ENCODE measurements at regions not wholly inside any gene's neighbourhood (a gene's known extent, or its start where the extent isn't known, plus 50 kb on each side); places are given as distances from the start of the nearest gene placed in this dataset.
"Not testable (repeated sequence)": the region's sequence is repeated elsewhere in the genome, so short reads cannot be mapped to it uniquely, and the experiment has no call there.

DNA sequence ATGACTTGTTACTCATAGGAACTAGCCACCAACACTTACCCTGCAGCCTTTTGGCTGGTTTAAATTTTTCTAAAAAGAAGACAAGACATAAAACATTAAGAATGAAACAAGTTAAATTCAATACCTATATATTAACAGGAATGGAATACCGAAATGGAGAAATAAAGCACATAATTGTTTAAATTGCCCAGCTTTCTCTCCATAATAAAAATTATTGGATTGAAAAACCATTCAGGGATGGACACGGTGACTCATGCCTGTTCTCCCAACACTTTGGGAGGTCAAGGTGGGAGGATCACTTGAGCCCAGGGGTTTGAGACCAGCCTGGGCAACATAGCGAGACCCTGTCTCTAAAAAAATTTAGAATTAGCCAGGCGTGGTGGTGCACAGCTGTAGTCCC, 179.4 kb upstream of the MKLN1 start:
- Histone ChIP-seq H3K27me3 (ENCODE audit: control insufficient read depth in 3 of 3, insufficient read depth in 3 of 3, low read length in 3 of 3) (no peaks in the 10 kb centered on the region), H3K27ac (ENCODE audit: low read depth, low read length) (peak overlapping the region; percentile 52), H3K36me3 (ENCODE audit: control insufficient read depth in 3 of 3, insufficient read depth in 3 of 3, low read length in 3 of 3) (no peaks in the 10 kb centered on the region), H3K9ac (ENCODE audit: low read depth in 1 of 3, low read length in 3 of 3) (no peak overlapping the region), H3K4me1 (ENCODE audit: control insufficient read depth in 3 of 3, insufficient read depth in 3 of 3, low read length in 3 of 3) (peaks cover 14 to 21% (median 15%) of the 10 kb centered on the region in 3 donors), H3K9me3 (ENCODE audit: control insufficient read depth in 3 of 3, low read length in 3 of 3) (no peaks in the 10 kb centered on the region), H3K4me3 (ENCODE audit: low read length in 3 of 3) (peak overlapping the region in 1 of 3 donors; percentile 11)

DNA sequence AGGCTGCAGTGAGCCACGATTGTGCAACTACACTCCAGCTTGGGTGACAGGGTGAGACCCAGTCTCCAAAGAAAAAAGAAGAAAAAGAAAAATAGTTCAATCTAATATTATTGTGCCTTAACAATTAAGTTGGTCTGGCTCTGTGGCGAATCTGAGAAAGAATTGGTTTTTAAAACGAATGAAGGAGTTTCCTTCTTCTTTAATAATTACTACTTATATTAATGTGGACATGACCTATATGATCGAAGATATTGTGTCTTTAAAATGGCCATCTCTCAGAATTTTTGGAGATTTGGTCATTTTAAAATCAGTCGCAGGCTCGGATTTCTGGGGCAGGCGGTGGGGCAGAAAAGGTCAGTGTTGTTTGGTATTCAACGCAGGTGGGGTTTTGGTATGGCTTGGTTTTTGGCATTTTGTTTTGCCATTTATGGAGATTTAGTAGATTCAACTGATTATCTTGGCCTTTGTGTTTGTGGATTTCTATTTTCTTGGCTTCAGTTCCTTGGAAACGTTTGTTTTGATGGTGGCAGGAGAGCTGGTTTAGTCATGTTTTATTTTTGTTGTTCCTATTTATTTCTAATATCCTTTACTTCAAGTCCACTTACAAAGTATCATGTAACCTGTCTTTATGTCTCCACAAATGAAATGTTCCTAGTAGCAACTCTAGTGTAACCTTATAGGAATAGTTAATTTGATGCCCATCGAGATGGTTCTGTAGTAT, 178.8 kb upstream of the MKLN1 start:
- H3K36me3 ChIP-seq (ENCODE audit: control insufficient read depth in 3 of 3, insufficient read depth in 3 of 3, low read length in 3 of 3) = no peaks in the 10 kb centered on the region
- H3K27ac ChIP-seq (ENCODE audit: low read depth, low read length) = peak overlapping the region; percentile 52
- H3K27me3 ChIP-seq (ENCODE audit: control insufficient read depth in 3 of 3, insufficient read depth in 3 of 3, low read length in 3 of 3) = no peaks in the 10 kb centered on the region
- peak overlapping the region in 1 of 3 donors; percentile 4 for H3K9ac ChIP-seq (ENCODE audit: low read depth in 1 of 3, low read length in 3 of 3)
- H3K4me1 ChIP-seq (ENCODE audit: control insufficient read depth in 3 of 3, insufficient read depth in 3 of 3, low read length in 3 of 3) = peaks cover 14 to 21% (median 15%) of the 10 kb centered on the region in 3 donors
- no peaks in the 10 kb centered on the region for H3K9me3 ChIP-seq (ENCODE audit: control insufficient read depth in 3 of 3, low read length in 3 of 3)
- H3K4me3 ChIP-seq (ENCODE audit: low read length in 3 of 3) = no peak overlapping the region

- Histone ChIP-seq H3K36me3 (ENCODE audit: control insufficient read depth in 3 of 3, insufficient read depth in 3 of 3, low read length in 3 of 3) (no peaks in the 10 kb centered on the region), H3K9me3 (ENCODE audit: control insufficient read depth in 3 of 3, low read length in 3 of 3) (no peaks in the 10 kb centered on the region), H3K27me3 (ENCODE audit: control insufficient read depth in 3 of 3, insufficient read depth in 3 of 3, low read length in 3 of 3) (no peaks in the 10 kb centered on the region), H3K27ac (ENCODE audit: low read depth, low read length) (peak overlapping the region; percentile 52), H3K4me3 (ENCODE audit: low read length in 3 of 3) (no peak overlapping the region), H3K4me1 (ENCODE audit: control insufficient read depth in 3 of 3, insufficient read depth in 3 of 3, low read length in 3 of 3) (peaks cover 14 to 21% (median 15%) of the 10 kb centered on the region in 3 donors), H3K9ac (ENCODE audit: low read depth in 1 of 3, low read length in 3 of 3) (no peak overlapping the region)
These were observed 178.3 kb upstream of the MKLN1 start for GRCh38 chr7:131149429-131149773.

DNA sequence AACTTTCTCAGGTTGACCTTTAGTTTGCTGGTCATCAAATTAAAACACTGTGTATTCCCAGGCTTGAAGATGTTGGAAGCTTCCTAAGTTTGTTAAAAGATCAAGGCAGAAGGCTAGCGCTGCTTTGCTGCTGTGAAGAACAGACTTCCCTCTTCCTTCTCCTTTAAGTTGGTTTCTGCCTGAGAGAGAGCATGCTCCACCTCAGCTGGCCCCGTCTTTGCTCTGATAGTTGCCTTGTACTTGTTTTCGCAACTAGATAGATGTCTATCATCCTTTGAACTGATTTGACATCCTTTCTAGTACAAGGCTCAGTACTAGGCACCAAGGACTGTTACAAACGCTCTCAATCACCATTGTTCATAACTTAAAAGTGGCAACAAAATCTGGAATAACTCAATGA, 177.8 kb upstream of the MKLN1 start:
- Histone ChIP-seq H3K9ac (ENCODE audit: low read depth in 1 of 3, low read length in 3 of 3) (no peak overlapping the region), H3K27ac (ENCODE audit: low read depth, low read length) (no peak overlapping the region), H3K4me3 (ENCODE audit: low read length in 3 of 3) (no peak overlapping the region), H3K36me3 (ENCODE audit: control insufficient read depth in 3 of 3, insufficient read depth in 3 of 3, low read length in 3 of 3) (no peaks in the 10 kb centered on the region), H3K4me1 (ENCODE audit: control insufficient read depth in 3 of 3, insufficient read depth in 3 of 3, low read length in 3 of 3) (peaks cover 14 to 21% (median 15%) of the 10 kb centered on the region in 3 donors), H3K27me3 (ENCODE audit: control insufficient read depth in 3 of 3, insufficient read depth in 3 of 3, low read length in 3 of 3) (no peaks in the 10 kb centered on the region), H3K9me3 (ENCODE audit: control insufficient read depth in 3 of 3, low read length in 3 of 3) (no peaks in the 10 kb centered on the region)

DNA sequence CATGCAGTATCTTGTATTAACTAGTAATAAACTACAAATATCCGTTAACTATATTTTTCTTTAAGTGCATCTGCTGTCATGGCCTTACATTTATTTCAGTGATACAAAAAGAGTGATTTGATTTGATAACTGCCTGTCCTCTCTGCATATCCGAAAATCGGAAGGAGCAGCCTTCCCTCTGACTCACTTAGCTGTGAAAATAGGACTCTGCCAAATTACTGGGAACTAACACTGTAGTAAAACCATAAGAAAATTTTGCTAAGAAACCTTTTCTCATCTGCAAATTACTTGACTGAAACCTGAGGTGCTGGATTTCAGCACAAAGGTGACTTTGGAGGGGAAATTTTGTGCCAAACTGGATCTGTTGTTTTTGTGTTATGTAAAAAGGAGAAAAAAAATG, 176.6 kb upstream of the MKLN1 start:
- Histone ChIP-seq H3K9ac (ENCODE audit: low read depth in 1 of 3, low read length in 3 of 3) (no peak overlapping the region), H3K4me3 (ENCODE audit: low read length in 3 of 3) (no peak overlapping the region), H3K36me3 (ENCODE audit: control insufficient read depth in 3 of 3, insufficient read depth in 3 of 3, low read length in 3 of 3) (no peaks in the 10 kb centered on the region), H3K27me3 (ENCODE audit: control insufficient read depth in 3 of 3, insufficient read depth in 3 of 3, low read length in 3 of 3) (no peaks in the 10 kb centered on the region), H3K27ac (ENCODE audit: low read depth, low read length) (no peak overlapping the region), H3K9me3 (ENCODE audit: control insufficient read depth in 3 of 3, low read length in 3 of 3) (no peaks in the 10 kb centered on the region), H3K4me1 (ENCODE audit: control insufficient read depth in 3 of 3, insufficient read depth in 3 of 3, low read length in 3 of 3) (peaks cover 14 to 21% (median 15%) of the 10 kb centered on the region in 3 donors)

DNA sequence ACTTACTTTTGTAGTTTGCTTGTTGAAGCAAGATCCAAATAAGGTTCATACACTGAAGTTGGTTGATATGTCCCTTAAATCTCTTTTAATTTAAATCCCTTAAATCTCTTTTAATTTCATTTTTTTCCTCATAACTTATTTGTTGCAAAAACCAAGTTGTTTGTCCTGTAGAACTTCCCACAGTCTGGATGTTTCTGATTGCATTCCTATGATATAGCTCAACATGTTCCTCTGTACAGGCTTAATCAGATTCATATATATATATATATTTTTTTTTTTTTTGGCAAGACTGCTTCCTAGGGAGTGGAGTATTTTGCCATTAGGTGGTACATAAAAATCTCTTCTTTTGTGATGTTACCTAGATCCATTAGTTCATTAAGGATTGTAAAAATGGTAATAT, 174.9 kb upstream of the MKLN1 start:
- Histone ChIP-seq H3K4me1 (ENCODE audit: control insufficient read depth in 3 of 3, insufficient read depth in 3 of 3, low read length in 3 of 3) (peaks cover 12 to 24% (median 18%) of the 10 kb centered on the region in 3 donors), H3K36me3 (ENCODE audit: control insufficient read depth in 3 of 3, insufficient read depth in 3 of 3, low read length in 3 of 3) (no peaks in the 10 kb centered on the region), H3K9ac (ENCODE audit: low read depth in 1 of 3, low read length in 3 of 3) (no peak overlapping the region), H3K9me3 (ENCODE audit: control insufficient read depth in 3 of 3, low read length in 3 of 3) (no peaks in the 10 kb centered on the region), H3K27ac (ENCODE audit: low read depth, low read length) (no peak overlapping the region), H3K27me3 (ENCODE audit: control insufficient read depth in 3 of 3, insufficient read depth in 3 of 3, low read length in 3 of 3) (no peaks in the 10 kb centered on the region), H3K4me3 (ENCODE audit: low read length in 3 of 3) (no peak overlapping the region)

DNA sequence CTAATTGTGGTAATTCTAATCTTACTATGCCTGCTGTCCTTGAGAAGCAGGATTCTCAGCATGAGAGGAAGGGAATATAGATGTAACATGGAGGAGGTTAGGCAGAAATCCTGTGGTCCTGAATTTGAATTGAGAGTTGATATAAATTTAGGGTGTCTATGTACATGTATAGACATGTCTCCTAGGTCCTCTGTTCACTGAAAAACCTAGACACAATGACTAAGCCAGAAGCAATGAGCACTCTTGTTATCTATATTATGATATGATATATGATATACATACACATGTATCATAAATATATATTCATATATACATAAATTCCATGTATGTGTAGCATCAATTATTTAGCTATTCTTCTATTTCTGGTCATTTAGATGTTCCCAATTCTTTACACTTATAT, 173.3 kb upstream of the MKLN1 start:
- Histone ChIP-seq H3K9me3 (ENCODE audit: control insufficient read depth in 3 of 3, low read length in 3 of 3) (no peaks in the 10 kb centered on the region), H3K27me3 (ENCODE audit: control insufficient read depth in 3 of 3, insufficient read depth in 3 of 3, low read length in 3 of 3) (no peaks in the 10 kb centered on the region), H3K4me1 (ENCODE audit: control insufficient read depth in 3 of 3, insufficient read depth in 3 of 3, low read length in 3 of 3) (peaks cover 10 to 19% (median 13%) of the 10 kb centered on the region in 3 donors), H3K9ac (ENCODE audit: low read depth in 1 of 3, low read length in 3 of 3) (no peak overlapping the region), H3K36me3 (ENCODE audit: control insufficient read depth in 3 of 3, insufficient read depth in 3 of 3, low read length in 3 of 3) (no peaks in the 10 kb centered on the region), H3K4me3 (ENCODE audit: low read length in 3 of 3) (no peak overlapping the region), H3K27ac (ENCODE audit: low read depth, low read length) (no peak overlapping the region)

DNA sequence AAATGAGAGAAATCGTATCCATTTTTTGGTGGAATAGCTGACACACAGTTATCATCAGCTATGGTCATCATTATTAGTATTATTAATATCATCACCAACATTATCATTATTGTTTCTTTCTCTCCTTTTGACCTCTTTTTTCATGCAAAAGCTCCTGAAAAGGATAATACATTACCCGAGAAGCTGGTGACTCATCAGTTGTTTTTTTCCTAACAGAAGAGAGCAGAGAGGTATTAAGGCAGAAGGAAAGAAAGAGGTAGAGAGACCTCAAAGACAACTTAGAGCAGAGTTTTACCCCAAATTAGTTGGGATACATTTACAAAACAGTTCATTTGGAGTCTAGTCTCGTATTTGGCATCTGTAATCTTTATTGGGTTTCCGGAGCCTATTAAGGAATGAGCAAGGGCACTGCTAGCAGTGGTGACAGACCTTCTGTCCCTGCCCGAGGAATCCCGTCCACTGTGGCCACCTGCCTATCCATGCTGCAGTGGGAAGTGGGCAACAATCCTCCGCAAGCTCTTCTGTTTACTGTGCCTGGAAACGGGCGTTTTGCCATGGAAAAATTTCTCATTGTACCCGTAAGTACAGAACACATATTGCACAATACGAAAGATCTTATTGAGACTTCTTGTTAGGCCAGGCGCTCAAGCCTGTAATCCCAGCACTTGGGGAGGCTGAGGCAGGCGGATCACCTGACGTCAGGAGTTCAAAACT, 170.0 kb upstream of the MKLN1 start:
- Histone ChIP-seq H3K4me1 (ENCODE audit: control insufficient read depth in 3 of 3, insufficient read depth in 3 of 3, low read length in 3 of 3) (peaks cover 4 to 12% (median 7%) of the 10 kb centered on the region in 3 donors), H3K36me3 (ENCODE audit: control insufficient read depth in 3 of 3, insufficient read depth in 3 of 3, low read length in 3 of 3) (no peaks in the 10 kb centered on the region), H3K27me3 (ENCODE audit: control insufficient read depth in 3 of 3, insufficient read depth in 3 of 3, low read length in 3 of 3) (no peaks in the 10 kb centered on the region), H3K9me3 (ENCODE audit: control insufficient read depth in 3 of 3, low read length in 3 of 3) (no peaks in the 10 kb centered on the region), H3K4me3 (ENCODE audit: low read length in 3 of 3) (peak overlapping the region; percentile 39 to 45 (median 45)), H3K9ac (ENCODE audit: low read depth in 1 of 3, low read length in 3 of 3) (peak overlapping the region; percentile 1 to 51 (median 32)), H3K27ac (ENCODE audit: low read depth, low read length) (peak overlapping the region; percentile 58)

GRCh38 chr7:131158244-131158636, 169.4 kb upstream of the MKLN1 start:
- not testable (repeated sequence) for H3K9me3 ChIP-seq (ENCODE audit: control insufficient read depth in 3 of 3, low read length in 3 of 3); H3K9ac ChIP-seq (ENCODE audit: low read depth in 1 of 3, low read length in 3 of 3); H3K36me3 ChIP-seq (ENCODE audit: control insufficient read depth in 3 of 3, insufficient read depth in 3 of 3, low read length in 3 of 3); H3K27me3 ChIP-seq (ENCODE audit: control insufficient read depth in 3 of 3, insufficient read depth in 3 of 3, low read length in 3 of 3); H3K4me3 ChIP-seq (ENCODE audit: low read length in 3 of 3)
- H3K4me1 ChIP-seq (ENCODE audit: control insufficient read depth in 3 of 3, insufficient read depth in 3 of 3, low read length in 3 of 3) = peaks cover 4 to 12% (median 7%) of the 10 kb centered on the region in 3 donors
- peak overlapping the region; percentile 58 for H3K27ac ChIP-seq (ENCODE audit: low read depth, low read length)

- peaks cover 6 to 15% (median 7%) of the 10 kb centered on the region in 3 donors for H3K4me1 ChIP-seq (ENCODE audit: control insufficient read depth in 3 of 3, insufficient read depth in 3 of 3, low read length in 3 of 3)
- H3K9ac ChIP-seq (ENCODE audit: low read depth in 1 of 3, low read length in 3 of 3) = no peak overlapping the region
- H3K9me3 ChIP-seq (ENCODE audit: control insufficient read depth in 3 of 3, low read length in 3 of 3) = no peaks in the 10 kb centered on the region
- H3K27me3 ChIP-seq (ENCODE audit: control insufficient read depth in 3 of 3, insufficient read depth in 3 of 3, low read length in 3 of 3) = no peaks in the 10 kb centered on the region
- H3K36me3 ChIP-seq (ENCODE audit: control insufficient read depth in 3 of 3, insufficient read depth in 3 of 3, low read length in 3 of 3) = no peaks in the 10 kb centered on the region
- no peak overlapping the region for H3K27ac ChIP-seq (ENCODE audit: low read depth, low read length)
- no peak overlapping the region for H3K4me3 ChIP-seq (ENCODE audit: low read length in 3 of 3)
These were observed 167.7 kb upstream of the MKLN1 start for GRCh38 chr7:131159961-131160361.
